ENCODE measurements at regions not wholly inside any gene's neighbourhood (a gene's known extent, or its start where the extent isn't known, plus 50 kb on each side); places are given as distances from the start of the nearest gene placed in this dataset.

DNA sequence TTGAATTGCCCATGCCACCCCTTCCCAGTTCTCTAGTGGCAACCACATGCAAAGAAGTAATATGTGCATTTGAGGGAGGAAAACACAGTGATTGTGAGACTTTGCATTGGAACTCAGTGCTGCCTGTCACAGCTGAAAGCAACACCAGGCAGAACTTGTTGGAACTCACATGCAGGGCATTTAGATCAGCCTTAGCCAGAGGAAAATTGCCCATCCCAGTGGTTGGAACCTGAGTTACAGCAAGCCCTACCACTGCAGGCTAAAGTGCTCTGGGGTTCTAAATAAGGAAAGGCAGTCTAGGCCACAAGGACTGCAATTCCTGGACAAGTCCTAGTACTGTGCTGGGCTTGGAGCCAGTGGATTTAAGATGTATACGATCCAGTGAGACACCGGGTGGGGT is 245.3 kb upstream of the UFL1 start:
- TF ChIP-seq, protein P1, sequence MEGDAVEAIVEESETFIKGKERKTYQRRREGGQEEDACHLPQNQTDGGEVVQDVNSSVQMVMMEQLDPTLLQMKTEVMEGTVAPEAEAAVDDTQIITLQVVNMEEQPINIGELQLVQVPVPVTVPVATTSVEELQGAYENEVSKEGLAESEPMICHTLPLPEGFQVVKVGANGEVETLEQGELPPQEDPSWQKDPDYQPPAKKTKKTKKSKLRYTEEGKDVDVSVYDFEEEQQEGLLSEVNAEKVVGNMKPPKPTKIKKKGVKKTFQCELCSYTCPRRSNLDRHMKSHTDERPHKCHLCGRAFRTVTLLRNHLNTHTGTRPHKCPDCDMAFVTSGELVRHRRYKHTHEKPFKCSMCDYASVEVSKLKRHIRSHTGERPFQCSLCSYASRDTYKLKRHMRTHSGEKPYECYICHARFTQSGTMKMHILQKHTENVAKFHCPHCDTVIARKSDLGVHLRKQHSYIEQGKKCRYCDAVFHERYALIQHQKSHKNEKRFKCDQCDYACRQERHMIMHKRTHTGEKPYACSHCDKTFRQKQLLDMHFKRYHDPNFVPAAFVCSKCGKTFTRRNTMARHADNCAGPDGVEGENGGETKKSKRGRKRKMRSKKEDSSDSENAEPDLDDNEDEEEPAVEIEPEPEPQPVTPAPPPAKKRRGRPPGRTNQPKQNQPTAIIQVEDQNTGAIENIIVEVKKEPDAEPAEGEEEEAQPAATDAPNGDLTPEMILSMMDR (conservative IDR thresholded peaks at IDR 0.05; ENCODE audit: low read depth) = no peak
- no peak overlapping the region for H3K27ac ChIP-seq
- CTCF ChIA-PET = no interaction called here
- no peak for DNase-seq (ENCODE audit: low spot score)
- POLR2A ChIA-PET (ENCODE audit: low non-redundant PET) = no interaction called here

DNA sequence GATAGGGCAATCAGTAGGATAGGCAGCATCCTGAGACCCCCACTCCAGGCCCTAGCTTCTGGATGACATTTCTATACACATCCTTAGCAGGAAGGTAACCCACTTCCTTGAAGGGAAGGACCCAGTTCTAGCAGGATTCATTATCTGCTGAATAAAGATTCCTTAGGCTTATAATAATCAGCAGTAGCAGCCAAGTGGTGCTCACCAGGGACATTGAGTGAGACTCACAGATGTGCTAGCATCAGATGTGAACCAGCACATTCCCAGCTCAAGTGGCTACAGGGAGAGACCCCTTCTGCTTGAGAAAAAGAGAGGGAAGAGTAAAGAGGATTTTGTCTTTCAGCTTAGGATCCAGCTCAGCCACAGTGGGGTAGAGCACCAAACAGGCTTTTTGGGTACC is 244.8 kb upstream of the UFL1 start:
- POLR2A ChIA-PET (ENCODE audit: low non-redundant PET) = no interaction called here
- TF ChIP-seq, protein P1 (conservative IDR thresholded peaks at IDR 0.05; ENCODE audit: low read depth) = no peak
- no peak for DNase-seq (ENCODE audit: low spot score)
- CTCF ChIA-PET = no interaction called here
- no peak overlapping the region for H3K27ac ChIP-seq

DNA sequence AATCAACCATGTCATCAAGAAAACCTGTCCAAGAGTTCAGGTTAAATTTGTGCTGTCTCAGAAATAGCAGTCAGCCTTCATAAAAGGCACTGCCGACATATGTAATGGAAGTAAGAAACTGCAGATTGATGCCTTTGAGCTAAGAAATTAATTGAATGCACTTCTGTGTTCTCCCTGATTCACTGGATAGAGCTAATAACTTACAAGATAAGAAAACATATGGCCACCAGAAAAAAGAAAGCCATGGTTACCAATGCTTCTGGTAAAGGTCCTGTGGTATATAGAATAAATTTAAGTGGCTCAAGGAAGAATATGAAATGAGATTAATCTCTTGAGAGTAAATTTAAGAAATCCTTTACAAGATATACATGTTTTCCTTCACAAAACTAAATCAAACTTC is 242.5 kb upstream of the UFL1 start:
- H3K27ac ChIP-seq = no peak overlapping the region
- CTCF ChIA-PET = no interaction called here
- TF ChIP-seq, protein P1 (conservative IDR thresholded peaks at IDR 0.05; ENCODE audit: low read depth) = no peak
- POLR2A ChIA-PET (ENCODE audit: low non-redundant PET) = no interaction called here
- no peak for DNase-seq (ENCODE audit: low spot score)

DNA sequence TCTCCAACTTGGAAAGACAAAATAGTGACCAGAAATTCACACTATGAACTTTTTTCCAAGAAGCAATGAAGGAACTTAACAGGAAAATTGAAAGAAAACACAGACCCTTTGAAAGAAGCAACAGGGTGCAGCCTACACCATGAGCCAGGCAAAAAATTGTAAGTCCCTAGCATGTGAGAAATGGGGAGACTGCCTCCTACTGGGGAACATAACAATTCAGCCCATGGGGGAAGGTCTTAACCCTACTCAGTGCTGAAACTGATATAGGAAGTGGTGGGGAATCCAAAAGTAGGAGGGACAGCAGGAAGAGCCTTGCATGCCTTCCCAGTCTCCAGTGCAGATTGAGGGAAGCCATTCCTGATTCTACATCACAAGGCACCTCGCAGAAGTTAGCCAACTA is 235.1 kb upstream of the UFL1 start:
- ChIA-PET POLR2A (ENCODE audit: low non-redundant PET) (no interaction called here), CTCF (interaction anchor here (0.6 kb wide), 1 partner anchor 180 kb away, joined by 4 read pairs; no protein-coding TSS in a partner anchor)
- H3K27ac ChIP-seq = no peak overlapping the region
- DNase-seq (ENCODE audit: low spot score) = no peak
- TF ChIP-seq, protein P1 (conservative IDR thresholded peaks at IDR 0.05; ENCODE audit: low read depth) = no peak

DNA sequence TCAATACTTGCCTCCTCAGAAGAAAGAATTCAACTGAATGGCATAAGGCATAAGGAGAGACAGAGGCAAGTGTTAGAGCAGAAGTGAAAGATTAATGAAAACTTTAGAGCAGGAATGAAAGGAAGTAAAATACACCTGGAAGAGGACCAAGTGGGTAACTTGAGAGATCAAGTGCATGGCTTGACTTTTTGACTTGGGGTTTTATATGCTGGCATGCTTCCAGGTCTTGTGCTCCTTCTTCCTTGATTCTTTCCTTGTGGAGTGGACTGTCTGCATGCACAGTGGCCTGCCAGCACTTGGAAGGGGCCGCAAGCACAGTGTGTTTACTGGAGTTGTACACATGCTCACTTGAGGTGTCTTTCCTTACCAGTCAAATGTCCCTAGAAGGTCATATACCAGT is 222.1 kb upstream of the UFL1 start:
- DNase-seq (ENCODE audit: low spot score) = no peak
- TF ChIP-seq, protein P1 (conservative IDR thresholded peaks at IDR 0.05; ENCODE audit: low read depth) = no peak
- no peak overlapping the region for H3K27ac ChIP-seq
- ChIA-PET CTCF (no interaction called here), POLR2A (ENCODE audit: low non-redundant PET) (no interaction called here)

DNA sequence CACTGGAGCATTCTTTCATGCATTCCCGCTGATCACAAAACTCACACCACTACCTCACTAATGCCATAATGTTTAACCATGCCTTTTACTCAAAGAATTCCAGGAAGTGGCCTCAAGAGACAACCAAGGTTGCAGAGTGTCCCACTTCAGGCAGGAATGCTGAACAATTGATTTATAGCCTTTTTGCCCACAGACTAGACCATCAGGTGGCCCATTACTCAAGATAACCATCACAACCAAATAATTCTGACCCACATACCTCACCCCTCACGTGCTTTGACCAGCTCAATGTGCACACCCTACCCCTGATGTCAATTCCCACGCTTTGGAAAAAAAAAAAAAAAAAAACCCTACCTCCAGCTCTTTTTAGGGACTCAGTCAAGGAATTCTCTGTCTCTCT is 220.6 kb upstream of the UFL1 start:
- POLR2A ChIA-PET (ENCODE audit: low non-redundant PET) = no interaction called here
- DNase-seq (ENCODE audit: low spot score) = no peak
- TF ChIP-seq, protein P1 (conservative IDR thresholded peaks at IDR 0.05; ENCODE audit: low read depth) = no peak
- no peak overlapping the region for H3K27ac ChIP-seq
- CTCF ChIA-PET = no interaction called here

DNA sequence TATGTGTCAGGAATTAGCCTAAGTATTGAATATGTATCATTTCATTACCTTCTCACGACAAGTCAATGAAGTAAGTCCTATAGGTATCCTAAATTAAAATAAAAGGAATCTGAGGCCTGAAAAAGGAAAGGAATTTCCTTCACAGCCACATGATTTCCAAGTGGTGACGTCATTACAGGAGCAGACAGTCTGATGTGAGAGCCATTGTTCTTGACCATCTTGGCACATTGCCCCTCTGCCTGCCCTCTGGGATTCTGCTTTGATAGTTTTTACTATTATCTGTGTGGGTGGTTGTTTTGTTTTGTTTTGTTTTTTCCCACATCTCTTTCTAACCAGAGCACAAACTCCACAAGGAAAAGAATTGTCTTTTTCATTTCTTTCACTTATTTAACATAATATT is 219.8 kb upstream of the UFL1 start:
- no peak overlapping the region for H3K27ac ChIP-seq
- ChIA-PET POLR2A (ENCODE audit: low non-redundant PET) (no interaction called here), CTCF (no interaction called here)
- no peak for DNase-seq (ENCODE audit: low spot score)
- TF ChIP-seq, protein P1 (conservative IDR thresholded peaks at IDR 0.05; ENCODE audit: low read depth) = no peak

Data from RWPE1 (cell line).